DND-41 (cell line): ENCODE measurements at regions not wholly inside any gene's neighbourhood (a gene's known extent, or its start where the extent isn't known, plus 50 kb on each side); places are given as distances from the start of the nearest gene placed in this dataset.

Experiments used
- ATAC-seq: fragments of 200-7000 bp; cut with Tn5 transposase; 3 replicates; pipeline ENCODE4 v1.9.1; 2021; ENCODE audit warnings: low read depth; ENCODE audit not compliant: insufficient read depth
- DNase-seq: peaks from one replicate; pipeline ENCODE4 v3.0.0-alpha.2; 2020
- H2AFZ ChIP-seq: 2 replicates; pipeline ENCODE4 v1.6.0; 2012; ENCODE audit warnings: low read depth, low read length
- H3K27ac ChIP-seq: 2 replicates; pipeline ENCODE4 v1.5.1; 2012; ENCODE audit warnings: low read length, inconsistent platforms
- H3K27me3 ChIP-seq: fragments of 200-600 bp; sonication (generic); 2 replicates; pipeline ENCODE4 v1.6.0; 2012; ENCODE audit warnings: low read length, mild to moderate bottlenecking, inconsistent platforms; ENCODE audit not compliant: insufficient read depth, poor library complexity
- H3K36me3 ChIP-seq: 2 replicates; pipeline ENCODE4 v1.5.1; 2012; ENCODE audit warnings: low read length, inconsistent platforms; ENCODE audit not compliant: insufficient read depth
- H3K4me1 ChIP-seq: 2 replicates; pipeline ENCODE4 v1.5.1; 2012; ENCODE audit warnings: mild to moderate bottlenecking, low read length; ENCODE audit not compliant: insufficient read depth
- H3K4me2 ChIP-seq: 2 replicates; pipeline ENCODE4 v1.6.0; 2012; ENCODE audit warnings: mild to moderate bottlenecking, moderate library complexity, low read length, inconsistent platforms; ENCODE audit not compliant: insufficient read depth
- H3K4me3 ChIP-seq, 2 experiments: fragments of 200-600 bp in 1 of 2; shearing (Covaris generic) in 1 of 2; 2 replicates each; pipeline ENCODE4 v1.5.1; 2012 to 2016; ENCODE audit warnings: inconsistent platforms in 2 of 2, low read length in 2 of 2, mild to moderate bottlenecking in 2 of 2, low read depth in 1 of 2, moderate library complexity in 1 of 2
- H3K79me2 ChIP-seq: 2 replicates; pipeline ENCODE4 v1.6.0; 2012; ENCODE audit warnings: low read length, inconsistent platforms; ENCODE audit not compliant: insufficient read depth
- H3K9ac ChIP-seq: 2 replicates; pipeline ENCODE4 v1.6.0; 2012; ENCODE audit warnings: low read depth, mild to moderate bottlenecking, inconsistent platforms, low read length, moderate library complexity
- H3K9me3 ChIP-seq: 2 replicates; pipeline ENCODE4 v1.5.1; 2012; ENCODE audit warnings: low read length, moderate library complexity, mild to moderate bottlenecking, inconsistent platforms; ENCODE audit not compliant: insufficient read depth, severe bottlenecking
- H4K20me1 ChIP-seq: 2 replicates; pipeline ENCODE4 v1.6.0; 2012; ENCODE audit warnings: low read length; ENCODE audit not compliant: insufficient read depth
- EZH2 ChIP-seq: IDR thresholded peaks from 3 replicates; pipeline ENCODE4 v1.6.1; 2012; ENCODE audit warnings: borderline replicate concordance, low read depth, mild to moderate bottlenecking, moderate library complexity, low read length, inconsistent platforms; ENCODE audit not compliant: severe bottlenecking
- TF ChIP-seq, protein P1 (sequence below): IDR thresholded peaks from 2 replicates; pipeline ENCODE4 v1.5.1; 2012; ENCODE audit warnings: borderline replicate concordance, low read length, moderate library complexity, mild to moderate bottlenecking; ENCODE audit not compliant: poor library complexity, severe bottlenecking; ENCODE audit errors: extremely low read depth

DNA sequence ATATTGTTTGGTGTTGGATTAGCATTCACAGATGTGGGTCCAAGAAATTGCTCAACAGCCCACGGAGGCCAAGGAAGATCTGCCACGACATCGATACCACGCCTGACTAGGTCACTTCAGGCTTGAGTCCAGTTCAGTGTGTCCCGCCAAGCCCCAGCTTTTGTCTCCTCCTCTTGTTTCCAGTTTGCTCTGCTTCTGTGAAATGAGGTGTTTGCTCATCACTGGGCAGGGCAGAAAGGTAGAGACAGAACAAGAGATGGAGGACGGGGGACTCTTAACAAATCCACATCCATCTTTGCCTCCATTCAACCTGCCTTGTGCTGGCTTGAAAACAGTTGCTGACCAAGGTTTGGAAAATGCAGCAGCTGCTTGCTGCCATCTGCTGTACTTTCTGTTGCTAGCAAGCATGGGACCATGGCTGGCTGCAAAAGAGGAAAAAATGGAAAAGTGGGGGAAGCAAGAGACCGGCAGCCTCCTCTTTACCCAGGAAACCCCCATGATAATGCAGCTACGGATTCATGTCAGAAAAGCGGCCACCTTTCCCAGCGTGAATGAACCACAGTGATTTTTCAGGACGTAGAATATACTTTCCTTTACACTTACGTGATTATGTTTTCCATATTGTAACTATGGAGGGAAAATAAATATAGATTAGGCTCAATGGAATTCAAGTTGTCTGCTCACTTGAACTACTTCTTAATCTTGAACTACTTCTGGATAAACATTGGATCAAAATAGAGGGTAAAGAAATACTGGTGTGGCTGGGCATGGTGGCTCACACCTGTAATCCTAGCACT lies 80.2 kb upstream of the GREM2 start:
- Histone ChIP-seq H3K27ac (no peak overlapping the region), H3K4me3 (no peak overlapping the region), H3K9ac (no peak overlapping the region), H4K20me1 (no peaks in the 10 kb centered on the region), H3K4me2 (no peak overlapping the region), H2AFZ (no peak overlapping the region), H3K27me3 (no peaks in the 10 kb centered on the region), H3K4me1 (no peaks in the 10 kb centered on the region), H3K79me2 (no peaks in the 10 kb centered on the region), H3K9me3 (no peaks in the 10 kb centered on the region), H3K36me3 (no peaks in the 10 kb centered on the region)
- DNase-seq = peak; percentile 7
- ATAC-seq = no peak
- TF ChIP-seq, protein P1, sequence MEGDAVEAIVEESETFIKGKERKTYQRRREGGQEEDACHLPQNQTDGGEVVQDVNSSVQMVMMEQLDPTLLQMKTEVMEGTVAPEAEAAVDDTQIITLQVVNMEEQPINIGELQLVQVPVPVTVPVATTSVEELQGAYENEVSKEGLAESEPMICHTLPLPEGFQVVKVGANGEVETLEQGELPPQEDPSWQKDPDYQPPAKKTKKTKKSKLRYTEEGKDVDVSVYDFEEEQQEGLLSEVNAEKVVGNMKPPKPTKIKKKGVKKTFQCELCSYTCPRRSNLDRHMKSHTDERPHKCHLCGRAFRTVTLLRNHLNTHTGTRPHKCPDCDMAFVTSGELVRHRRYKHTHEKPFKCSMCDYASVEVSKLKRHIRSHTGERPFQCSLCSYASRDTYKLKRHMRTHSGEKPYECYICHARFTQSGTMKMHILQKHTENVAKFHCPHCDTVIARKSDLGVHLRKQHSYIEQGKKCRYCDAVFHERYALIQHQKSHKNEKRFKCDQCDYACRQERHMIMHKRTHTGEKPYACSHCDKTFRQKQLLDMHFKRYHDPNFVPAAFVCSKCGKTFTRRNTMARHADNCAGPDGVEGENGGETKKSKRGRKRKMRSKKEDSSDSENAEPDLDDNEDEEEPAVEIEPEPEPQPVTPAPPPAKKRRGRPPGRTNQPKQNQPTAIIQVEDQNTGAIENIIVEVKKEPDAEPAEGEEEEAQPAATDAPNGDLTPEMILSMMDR = peak; percentile 68
- TF ChIP-seq EZH2 = no peak

DNA sequence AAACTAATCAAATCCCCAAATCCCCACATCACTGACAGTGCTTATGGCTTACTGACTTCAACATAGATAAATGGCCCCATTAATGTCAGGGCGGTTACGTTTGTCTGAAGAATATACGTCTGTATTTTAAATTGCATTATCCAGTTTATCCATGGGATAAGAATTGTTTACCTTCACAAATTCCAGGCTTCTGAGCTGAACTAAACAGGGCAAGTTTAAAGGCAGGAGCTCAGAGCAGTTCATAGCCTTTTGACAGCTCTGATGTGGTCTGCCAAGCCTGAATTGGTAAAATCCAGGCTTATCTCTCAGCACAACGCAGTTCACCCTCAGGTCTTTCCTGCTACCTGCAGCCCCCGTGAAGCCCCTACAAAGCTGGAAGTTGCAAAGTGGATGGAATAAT lies 79.5 kb upstream of the GREM2 start:
- no peak overlapping the region for H3K9ac ChIP-seq
- TF ChIP-seq EZH2 = no peak
- TF ChIP-seq, protein P1 = no peak
- no peak overlapping the region for H2AFZ ChIP-seq

DNA sequence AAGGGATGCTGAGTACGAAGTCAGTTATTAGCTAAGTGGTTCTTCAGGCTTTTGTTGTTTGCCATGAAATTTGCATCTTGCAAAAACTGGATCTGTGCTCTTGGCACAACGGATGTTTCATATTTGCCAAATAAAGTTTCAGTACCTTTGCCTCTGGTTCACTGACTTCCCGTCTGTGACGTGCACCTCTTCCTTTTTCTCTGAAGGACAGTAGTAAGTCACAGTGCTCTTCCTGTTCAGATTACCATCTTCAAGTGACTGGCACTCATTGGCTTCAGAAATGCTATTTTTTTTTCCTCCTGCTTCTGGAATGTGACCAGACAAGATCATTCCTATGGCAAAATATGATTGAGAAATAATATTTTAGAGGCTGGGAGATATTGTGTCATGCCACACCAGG lies 75.9 kb upstream of the GREM2 start:
- H3K4me3 ChIP-seq = no peak overlapping the region
- DNase-seq (no peak), ATAC-seq (no peak)
- H2AFZ ChIP-seq = no peak overlapping the region
- H3K36me3 ChIP-seq = no peaks in the 10 kb centered on the region
- no peaks in the 10 kb centered on the region for H3K79me2 ChIP-seq
- H3K27me3 ChIP-seq = no peaks in the 10 kb centered on the region
- H4K20me1 ChIP-seq = no peaks in the 10 kb centered on the region
- H3K27ac ChIP-seq = no peak overlapping the region
- H3K9me3 ChIP-seq = no peaks in the 10 kb centered on the region
- no peak for TF ChIP-seq EZH2
- TF ChIP-seq, protein P1 = no peak
- H3K4me1 ChIP-seq = no peaks in the 10 kb centered on the region
- no peak overlapping the region for H3K4me2 ChIP-seq
- no peak overlapping the region for H3K9ac ChIP-seq

More for the DNA sequence above, 79.5 kb upstream of the GREM2 start:
- no peak for ATAC-seq
- no peaks in the 10 kb centered on the region for H3K79me2 ChIP-seq
- no peaks in the 10 kb centered on the region for H4K20me1 ChIP-seq
- no peak overlapping the region for H3K4me2 ChIP-seq
- H3K4me3 ChIP-seq = no peak overlapping the region
- no peak for DNase-seq
- H3K4me1 ChIP-seq = no peaks in the 10 kb centered on the region
- no peak overlapping the region for H3K27ac ChIP-seq
- H3K9me3 ChIP-seq = no peaks in the 10 kb centered on the region
- H3K27me3 ChIP-seq = no peaks in the 10 kb centered on the region
- no peaks in the 10 kb centered on the region for H3K36me3 ChIP-seq
